CD14-positive monocyte (primary cell): ENCODE measurements at regions not wholly inside any gene's neighbourhood (a gene's known extent, or its start where the extent isn't known, plus 50 kb on each side); places are given as distances from the start of the nearest gene placed in this dataset.

Experiments used
- DNase-seq, 3 donors: peaks; one replicate each; pipeline ENCODE4 v3.0.0-alpha.2; 2011 to 2022
- H2AFZ ChIP-seq: 2 replicates; pipeline ENCODE4 v1.6.0; 2012; ENCODE audit warnings: mild to moderate bottlenecking, low read depth, low read length, inconsistent platforms; ENCODE audit not compliant: insufficient read depth, poor library complexity, severe bottlenecking
- H3K27ac ChIP-seq, 2 donors: 1 replicate in 1 of 2; 2 replicates in 1 of 2; pipeline ENCODE4 v1.5.1; 2012 to 2013; ENCODE audit warnings: low read length in 2 of 2, control low read depth in 1 of 2, inconsistent platforms in 1 of 2, low read depth in 1 of 2, mild to moderate bottlenecking in 1 of 2
- H3K27me3 ChIP-seq, 2 donors: one replicate each; pipeline versions ENCODE4 v1.6.0 to v1.6.1; 2011 to 2013; ENCODE audit warnings: low read length in 2 of 2; ENCODE audit not compliant: control insufficient read depth in 2 of 2, insufficient read depth in 2 of 2
- H3K36me3 ChIP-seq, 2 donors: replicated peaks in 1 of 2; 1 replicate in 1 of 2; 2 replicates in 1 of 2; pipeline versions ENCODE4 v1.5.1 to v1.6.1; 2012 to 2013; ENCODE audit warnings: low read length in 2 of 2, control low read depth in 1 of 2, inconsistent platforms in 1 of 2, mild to moderate bottlenecking in 1 of 2; ENCODE audit not compliant: insufficient read depth in 2 of 2, control insufficient read depth in 1 of 2
- H3K4me1 ChIP-seq, 2 donors: 1 replicate in 1 of 2; 2 replicates in 1 of 2; pipeline versions ENCODE4 v1.5.1 to v1.6.1; 2012 to 2013; ENCODE audit warnings: low read length in 2 of 2, control low read depth in 1 of 2, inconsistent platforms in 1 of 2, mild to moderate bottlenecking in 1 of 2, moderate library complexity in 1 of 2; ENCODE audit not compliant: insufficient read depth in 2 of 2, control insufficient read depth in 1 of 2
- H3K4me2 ChIP-seq: replicated peaks from 2 replicates; pipeline ENCODE3; 2012; ENCODE audit warnings: low read length, moderate library complexity, mild to moderate bottlenecking; ENCODE audit not compliant: poor library complexity, severe bottlenecking; ENCODE audit errors: extremely low read depth
- H3K4me3 ChIP-seq, 3 experiments: fragments of 200-600 bp in 1 of 3; sonication (generic) in 1 of 3; replicated peaks in 1 of 3; 1 replicate in 2 of 3; 2 replicates in 1 of 3; pipeline ENCODE4 v1.5.1; 2011 to 2013; ENCODE audit warnings: low read length in 3 of 3, mild to moderate bottlenecking in 3 of 3, control low read depth in 2 of 3, low read depth in 2 of 3, inconsistent platforms in 1 of 3, moderate library complexity in 1 of 3
- H3K79me2 ChIP-seq: 2 replicates; pipeline ENCODE4 v1.6.0; 2012; ENCODE audit warnings: mild to moderate bottlenecking, control low read depth, inconsistent platforms, low read length, moderate library complexity; ENCODE audit not compliant: insufficient read depth
- H3K9ac ChIP-seq: 2 replicates; pipeline ENCODE4 v1.6.0; 2017; ENCODE audit warnings: low read length, mild to moderate bottlenecking; ENCODE audit not compliant: insufficient read depth, poor library complexity, severe bottlenecking
- H3K9me3 ChIP-seq, 2 donors: replicated peaks in 1 of 2; 1 replicate in 1 of 2; 2 replicates in 1 of 2; pipeline versions ENCODE4 v1.5.1 to v1.6.1; 2012 to 2013; ENCODE audit warnings: low read length in 2 of 2, control low read depth in 1 of 2; ENCODE audit not compliant: control insufficient read depth in 1 of 2, insufficient read depth in 1 of 2
- H4K20me1 ChIP-seq: 2 replicates; pipeline ENCODE4 v1.6.0; 2012; ENCODE audit warnings: mild to moderate bottlenecking, low read length, control low read depth, moderate library complexity; ENCODE audit not compliant: insufficient read depth
- H3K27ac Mint-ChIP-seq, 7 donors: one replicate each; pipeline ENCODE4 v1.8.0; 2020; ENCODE audit warnings: mild to moderate bottlenecking in 7 of 7, mixed read lengths in 7 of 7, moderate library complexity in 6 of 7, inconsistent platforms in 2 of 7
- H3K27me3 Mint-ChIP-seq, 3 donors: one replicate each; pipeline ENCODE4 v1.8.0; 2021 to 2022; ENCODE audit warnings: low read depth in 3 of 3, mild to moderate bottlenecking in 3 of 3, mixed read lengths in 3 of 3, moderate library complexity in 3 of 3, inconsistent platforms in 1 of 3
- H3K36me3 Mint-ChIP-seq, 2 donors: one replicate each; pipeline ENCODE4 v1.8.0; 2020; ENCODE audit warnings: mixed read lengths in 2 of 2, inconsistent platforms in 1 of 2, mild to moderate bottlenecking in 1 of 2
- H3K4me1 Mint-ChIP-seq: one replicate; pipeline ENCODE4 v1.8.0; 2020; ENCODE audit warnings: mild to moderate bottlenecking, mixed read lengths
- H3K4me3 Mint-ChIP-seq, 2 donors: one replicate each; pipeline ENCODE4 v1.8.0; 2020; ENCODE audit warnings: mild to moderate bottlenecking in 2 of 2, mixed read lengths in 2 of 2, moderate library complexity in 1 of 2
- H3K9me3 Mint-ChIP-seq, 7 donors: one replicate each; pipeline ENCODE4 v1.8.0; 2020 to 2022; ENCODE audit warnings: mixed read lengths in 7 of 7, mild to moderate bottlenecking in 6 of 7, moderate library complexity in 6 of 7, inconsistent platforms in 2 of 7
- CTCF ChIP-seq: fragments of 200-600 bp; IDR thresholded peaks from one replicate; pipeline ENCODE4 v1.8.0; 2022; ENCODE audit warnings: antibody characterized with exemption, mild to moderate bottlenecking
- WGBS: methylation state at CpG from one replicate; pipeline ENCODE4 v1.1.5; 2013; ENCODE audit warnings: missing lambda C conversion rate; ENCODE audit not compliant: insufficient coverage; 5-methylcytosine and 5-hydroxymethylcytosine counted together
- intact Hi-C, 2 donors: fragments of 100-400 bp; cut with micrococcal nuclease; formaldehyde crosslinking; loops; one replicate each; pipeline versions ENCODE4 v1.15.0 to v1.15.1; 2023

- Histone ChIP-seq H2AFZ (no peak overlapping the region), H3K36me3 (no peaks in the 10 kb centered on the region), H4K20me1 (no peaks in the 10 kb centered on the region), H3K9me3 (peaks cover 6 to 8% of the 10 kb centered on the region in 2 donors), H3K9ac (no peak overlapping the region), H3K4me1 (no peaks in the 10 kb centered on the region), H3K4me2 (no peak overlapping the region), H3K4me3 (no peak overlapping the region), H3K79me2 (no peaks in the 10 kb centered on the region), H3K27ac (no peak overlapping the region), H3K27me3 (no peaks in the 10 kb centered on the region)
- no peaks in the 10 kb centered on the region for H3K4me1 Mint-ChIP-seq
- no peak for DNase-seq
- no peak overlapping the region for H3K27ac Mint-ChIP-seq
- intact Hi-C loops = no loop called here
- H3K9me3 Mint-ChIP-seq = peaks cover 5 to 14% (median 9%) of the 10 kb centered on the region in 7 donors
- peaks cover 0 to 2% (median 0%) of the 10 kb centered on the region in 3 donors for H3K27me3 Mint-ChIP-seq
- no peak overlapping the region for H3K4me3 Mint-ChIP-seq
- WGBS = 23% methylated on average over 3 of the region's 5 CpGs
- H3K36me3 Mint-ChIP-seq = no peaks in the 10 kb centered on the region
- no peak for TF ChIP-seq CTCF
These were observed 882.6 kb downstream of the TRIML1 start for GRCh38 chr4:189021831-189022230.

- Mint-ChIP-seq H3K4me1 (no peaks in the 10 kb centered on the region), H3K27me3 (peaks cover 0 to 2% (median 0%) of the 10 kb centered on the region in 3 donors), H3K36me3 (no peaks in the 10 kb centered on the region), H3K4me3 (no peak overlapping the region), H3K9me3 (peaks cover 5 to 14% (median 9%) of the 10 kb centered on the region in 7 donors), H3K27ac (no peak overlapping the region)
- Histone ChIP-seq H3K9ac (no peak overlapping the region), H3K79me2 (no peaks in the 10 kb centered on the region), H3K27me3 (no peaks in the 10 kb centered on the region), H3K9me3 (peaks cover 6 to 8% of the 10 kb centered on the region in 2 donors), H3K36me3 (no peaks in the 10 kb centered on the region), H3K4me2 (no peak overlapping the region), H3K27ac (no peak overlapping the region), H4K20me1 (no peaks in the 10 kb centered on the region), H3K4me3 (no peak overlapping the region), H3K4me1 (no peaks in the 10 kb centered on the region), H2AFZ (no peak overlapping the region)
- WGBS = 70% methylated on average over 2 of the region's 4 CpGs
- no peak for TF ChIP-seq CTCF
- intact Hi-C loops = no loop called here
- no peak for DNase-seq
These were observed 883.3 kb downstream of the TRIML1 start for GRCh38 chr4:189022440-189023035.
